ENCODE measurements at regions not wholly inside any gene's neighbourhood (a gene's known extent, or its start where the extent isn't known, plus 50 kb on each side); places are given as distances from the start of the nearest gene placed in this dataset.

DNA sequence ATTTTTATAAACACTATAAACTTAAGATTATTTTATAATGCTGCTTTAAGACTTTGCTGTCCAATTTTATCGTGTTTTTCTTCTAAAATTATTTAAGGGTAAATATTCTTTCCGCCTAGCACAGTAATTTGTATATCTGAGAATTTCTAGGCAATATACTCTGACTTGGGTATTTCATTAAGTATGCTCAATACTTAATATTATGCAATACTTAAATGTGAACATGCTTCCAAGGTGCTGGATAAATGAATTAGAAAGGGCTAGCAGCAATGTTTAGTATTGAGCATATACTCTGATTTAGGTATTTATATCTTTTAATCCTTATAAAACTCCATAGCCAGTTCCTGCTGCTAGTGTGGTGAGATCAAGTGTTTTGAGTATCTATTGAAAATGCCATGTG lies 60.3 kb upstream of the ANO3 start:
- TF ChIP-seq, protein P1, sequence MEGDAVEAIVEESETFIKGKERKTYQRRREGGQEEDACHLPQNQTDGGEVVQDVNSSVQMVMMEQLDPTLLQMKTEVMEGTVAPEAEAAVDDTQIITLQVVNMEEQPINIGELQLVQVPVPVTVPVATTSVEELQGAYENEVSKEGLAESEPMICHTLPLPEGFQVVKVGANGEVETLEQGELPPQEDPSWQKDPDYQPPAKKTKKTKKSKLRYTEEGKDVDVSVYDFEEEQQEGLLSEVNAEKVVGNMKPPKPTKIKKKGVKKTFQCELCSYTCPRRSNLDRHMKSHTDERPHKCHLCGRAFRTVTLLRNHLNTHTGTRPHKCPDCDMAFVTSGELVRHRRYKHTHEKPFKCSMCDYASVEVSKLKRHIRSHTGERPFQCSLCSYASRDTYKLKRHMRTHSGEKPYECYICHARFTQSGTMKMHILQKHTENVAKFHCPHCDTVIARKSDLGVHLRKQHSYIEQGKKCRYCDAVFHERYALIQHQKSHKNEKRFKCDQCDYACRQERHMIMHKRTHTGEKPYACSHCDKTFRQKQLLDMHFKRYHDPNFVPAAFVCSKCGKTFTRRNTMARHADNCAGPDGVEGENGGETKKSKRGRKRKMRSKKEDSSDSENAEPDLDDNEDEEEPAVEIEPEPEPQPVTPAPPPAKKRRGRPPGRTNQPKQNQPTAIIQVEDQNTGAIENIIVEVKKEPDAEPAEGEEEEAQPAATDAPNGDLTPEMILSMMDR (IDR thresholded peaks at IDR 0.05; ENCODE audit: insufficient read depth, low read length) = no peak
- TF ChIP-seq, protein P2, sequence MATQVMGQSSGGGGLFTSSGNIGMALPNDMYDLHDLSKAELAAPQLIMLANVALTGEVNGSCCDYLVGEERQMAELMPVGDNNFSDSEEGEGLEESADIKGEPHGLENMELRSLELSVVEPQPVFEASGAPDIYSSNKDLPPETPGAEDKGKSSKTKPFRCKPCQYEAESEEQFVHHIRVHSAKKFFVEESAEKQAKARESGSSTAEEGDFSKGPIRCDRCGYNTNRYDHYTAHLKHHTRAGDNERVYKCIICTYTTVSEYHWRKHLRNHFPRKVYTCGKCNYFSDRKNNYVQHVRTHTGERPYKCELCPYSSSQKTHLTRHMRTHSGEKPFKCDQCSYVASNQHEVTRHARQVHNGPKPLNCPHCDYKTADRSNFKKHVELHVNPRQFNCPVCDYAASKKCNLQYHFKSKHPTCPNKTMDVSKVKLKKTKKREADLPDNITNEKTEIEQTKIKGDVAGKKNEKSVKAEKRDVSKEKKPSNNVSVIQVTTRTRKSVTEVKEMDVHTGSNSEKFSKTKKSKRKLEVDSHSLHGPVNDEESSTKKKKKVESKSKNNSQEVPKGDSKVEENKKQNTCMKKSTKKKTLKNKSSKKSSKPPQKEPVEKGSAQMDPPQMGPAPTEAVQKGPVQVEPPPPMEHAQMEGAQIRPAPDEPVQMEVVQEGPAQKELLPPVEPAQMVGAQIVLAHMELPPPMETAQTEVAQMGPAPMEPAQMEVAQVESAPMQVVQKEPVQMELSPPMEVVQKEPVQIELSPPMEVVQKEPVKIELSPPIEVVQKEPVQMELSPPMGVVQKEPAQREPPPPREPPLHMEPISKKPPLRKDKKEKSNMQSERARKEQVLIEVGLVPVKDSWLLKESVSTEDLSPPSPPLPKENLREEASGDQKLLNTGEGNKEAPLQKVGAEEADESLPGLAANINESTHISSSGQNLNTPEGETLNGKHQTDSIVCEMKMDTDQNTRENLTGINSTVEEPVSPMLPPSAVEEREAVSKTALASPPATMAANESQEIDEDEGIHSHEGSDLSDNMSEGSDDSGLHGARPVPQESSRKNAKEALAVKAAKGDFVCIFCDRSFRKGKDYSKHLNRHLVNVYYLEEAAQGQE (IDR thresholded peaks at IDR 0.05; ENCODE audit: insufficient replicate concordance, low read depth) = no peak
- TF ChIP-seq POLR2AphosphoS5 (IDR thresholded peaks at IDR 0.05; ENCODE audit: low read depth) = no peak
- no peak for TF ChIP-seq GABPA (IDR thresholded peaks at IDR 0.05; ENCODE audit: low read depth)
